Aorta (tissue), 5 donors: ENCODE measurements at regions not wholly inside any gene's neighbourhood (a gene's known extent, or its start where the extent isn't known, plus 50 kb on each side); places are given as distances from the start of the nearest gene placed in this dataset.

Experiments used
- ATAC-seq: fragments of 200-7000 bp; cut with Tn5 transposase; one replicate; pipeline ENCODE4 v1.9.1; 2022; ENCODE audit warnings: moderate library complexity; ENCODE audit not compliant: low FRiP score
- DNase-seq, 2 donors: peaks; one replicate each; pipeline ENCODE4 v3.0.0-alpha.2; 2020
- H3K27ac ChIP-seq, 2 donors: one replicate each; pipeline ENCODE4 v1.5.1; 2013; ENCODE audit warnings: low read length in 2 of 2, mild to moderate bottlenecking in 2 of 2, moderate library complexity in 2 of 2, control low read depth in 1 of 2, inconsistent platforms in 1 of 2, low read depth in 1 of 2
- H3K27me3 ChIP-seq, 2 donors: one replicate each; pipeline ENCODE4 v1.6.1; 2013; ENCODE audit warnings: control low read depth in 1 of 2, low read length in 1 of 2, mild to moderate bottlenecking in 1 of 2, moderate library complexity in 1 of 2; ENCODE audit not compliant: insufficient read depth in 2 of 2, control insufficient read depth in 1 of 2
- H3K36me3 ChIP-seq, 2 donors: one replicate each; pipeline ENCODE4 v1.6.1; 2013; ENCODE audit warnings: control low read depth in 1 of 2, low read length in 1 of 2, mild to moderate bottlenecking in 1 of 2; ENCODE audit not compliant: insufficient read depth in 2 of 2, control insufficient read depth in 1 of 2
- H3K4me1 ChIP-seq, 2 donors: one replicate each; pipeline ENCODE4 v1.6.1; 2013; ENCODE audit warnings: low read length in 2 of 2, control low read depth in 1 of 2, mild to moderate bottlenecking in 1 of 2, moderate library complexity in 1 of 2; ENCODE audit not compliant: insufficient read depth in 2 of 2, control insufficient read depth in 1 of 2
- H3K4me3 ChIP-seq, 2 donors: one replicate each; pipeline ENCODE4 v1.5.1; 2013; ENCODE audit warnings: low read length in 2 of 2, control low read depth in 1 of 2, mild to moderate bottlenecking in 1 of 2
- H3K9me3 ChIP-seq: one replicate; pipeline ENCODE4 v1.6.1; 2013; ENCODE audit warnings: mild to moderate bottlenecking, low read length; ENCODE audit not compliant: control insufficient read depth
- WGBS, 2 donors: extraction: QIAGEN DNeasy Blood & Tissue Kit; methylation state at CpG; one replicate each; pipeline ENCODE4 v1.1.7; 2013; 5-methylcytosine and 5-hydroxymethylcytosine counted together
- intact Hi-C, 2 donors: fragments of 100-400 bp; cut with DNase I; formaldehyde crosslinking; loops; one replicate each; pipeline versions ENCODE4 v1.14.2 to v1.15.0; 2022
- donor health status: healthy with polysubstance abuse.
- donor health status: Bipolar disorder and iron deficiency.
- donor health status: DM: no; HTN: no; CAD: no.
- donor health status: DM: no; HTN: no; CAD: no.
- donor health status: DM: yes; HTN: yes; CAD: no.

GRCh38 chr11:122513328-122513727, 142.2 kb upstream of the UBASH3B start:
- 75 to 85% methylated on average over 2 of the region's 2 CpGs for WGBS, 2 donors
- ATAC-seq (no peak), DNase-seq (no peak)
- H3K9me3 ChIP-seq: no peaks in the 10 kb centered on the region
- H3K27ac ChIP-seq: no peak overlapping the region
- intact Hi-C loops: no loop called here
- no peaks in the 10 kb centered on the region for H3K27me3 ChIP-seq
- no peaks in the 10 kb centered on the region for H3K4me1 ChIP-seq
- no peaks in the 10 kb centered on the region for H3K36me3 ChIP-seq
- no peak overlapping the region for H3K4me3 ChIP-seq

- no peak overlapping the region for H3K27ac ChIP-seq
- no peaks in the 10 kb centered on the region for H3K36me3 ChIP-seq
- DNase-seq (no peak), ATAC-seq (no peak)
- no peaks in the 10 kb centered on the region for H3K9me3 ChIP-seq
- H3K4me3 ChIP-seq: no peak overlapping the region
- intact Hi-C loops: no loop called here
- no peaks in the 10 kb centered on the region for H3K27me3 ChIP-seq
- H3K4me1 ChIP-seq: no peaks in the 10 kb centered on the region
- 91% methylated on average over 2 of the region's 2 CpGs for WGBS, 2 donors
Measured at GRCh38 chr11:122512688-122513087, 142.8 kb upstream of the UBASH3B start.

GRCh38 chr11:122509899-122510298, 145.6 kb upstream of the UBASH3B start:
- no peak overlapping the region for H3K4me3 ChIP-seq
- WGBS, 2 donors: 94 to 95% methylated on average over 15 of the region's 15 CpGs
- DNase-seq: no peak
- no peaks in the 10 kb centered on the region for H3K4me1 ChIP-seq
- H3K9me3 ChIP-seq: no peaks in the 10 kb centered on the region
- H3K27me3 ChIP-seq: no peaks in the 10 kb centered on the region
- H3K27ac ChIP-seq: no peak overlapping the region
- no peak for ATAC-seq
- H3K36me3 ChIP-seq: no peaks in the 10 kb centered on the region
- intact Hi-C loops: loop anchor here (5.0 to 10.0 kb wide), 6 partner anchors 293 to 1185 kb away; no protein-coding TSS in a partner anchor

GRCh38 chr11:122509091-122509490, 146.4 kb upstream of the UBASH3B start:
- no peak for ATAC-seq
- Histone ChIP-seq H3K9me3 (no peaks in the 10 kb centered on the region), H3K4me1 (no peaks in the 10 kb centered on the region), H3K27me3 (no peaks in the 10 kb centered on the region), H3K4me3 (no peak overlapping the region), H3K36me3 (no peaks in the 10 kb centered on the region), H3K27ac (no peak overlapping the region)
- intact Hi-C loops: loop anchor here (5.0 to 10.0 kb wide), 6 partner anchors 292 to 1184 kb away; no protein-coding TSS in a partner anchor
- 92% methylated on average over 4 of the region's 4 CpGs for WGBS, 2 donors
- no peak for DNase-seq

- no peaks in the 10 kb centered on the region for H3K27me3 ChIP-seq
- H3K36me3 ChIP-seq: no peaks in the 10 kb centered on the region
- H3K9me3 ChIP-seq: no peaks in the 10 kb centered on the region
- DNase-seq (peak; percentile 88 to 90), ATAC-seq (peak; percentile 95)
- H3K4me1 ChIP-seq: no peaks in the 10 kb centered on the region
- no peak overlapping the region for H3K27ac ChIP-seq
- H3K4me3 ChIP-seq: no peak overlapping the region
- intact Hi-C loops: loop anchor here (2.0 to 10.0 kb wide), 8 partner anchors 288 to 1181 kb away; no protein-coding TSS in a partner anchor
- 25 to 26% methylated on average over 8 of the region's 8 CpGs for WGBS, 2 donors
Measured at GRCh38 chr11:122505304-122506006, 150.1 kb upstream of the UBASH3B start.

GRCh38 chr11:122494221-122494620, 161.3 kb upstream of the UBASH3B start:
- H3K9me3 ChIP-seq: no peaks in the 10 kb centered on the region
- intact Hi-C loops: loop anchor here (2.0 to 10.0 kb wide), 4 partner anchors 127 to 282 kb away; no protein-coding TSS in a partner anchor
- no peak overlapping the region for H3K4me3 ChIP-seq
- H3K27ac ChIP-seq: peak overlapping the region in 1 of 2 donors; percentile 93
- H3K27me3 ChIP-seq: no peaks in the 10 kb centered on the region
- peak; percentile 88 for ATAC-seq
- H3K4me1 ChIP-seq: peaks cover 0 to 3% of the 10 kb centered on the region in 2 donors
- 2 to 5% methylated on average over 2 of the region's 2 CpGs for WGBS, 2 donors
- peak in 1 of 2 donors; percentile 66 for DNase-seq
- no peaks in the 10 kb centered on the region for H3K36me3 ChIP-seq

- intact Hi-C loops: loop anchor here (5.0 to 10.0 kb wide), 3 partner anchors 124 to 279 kb away; no protein-coding TSS in a partner anchor
- Histone ChIP-seq H3K4me1 (peaks cover 6 to 8% of the 10 kb centered on the region in 2 donors), H3K4me3 (no peak overlapping the region), H3K27me3 (no peaks in the 10 kb centered on the region), H3K9me3 (no peaks in the 10 kb centered on the region), H3K36me3 (no peaks in the 10 kb centered on the region), H3K27ac (peak overlapping the region in 1 of 2 donors; percentile 28)
- DNase-seq (peak in 1 of 2 donors; percentile 50), ATAC-seq (peak; percentile 55)
- WGBS, 2 donors: 1 to 6% methylated on average over 3 of the region's 3 CpGs
Measured at GRCh38 chr11:122491509-122491908, 164.0 kb upstream of the UBASH3B start.

- Histone ChIP-seq H3K4me1 (peaks cover 6 to 8% of the 10 kb centered on the region in 2 donors), H3K9me3 (no peaks in the 10 kb centered on the region), H3K27ac (peak overlapping the region in 1 of 2 donors; percentile 71), H3K27me3 (no peaks in the 10 kb centered on the region), H3K4me3 (no peak overlapping the region), H3K36me3 (no peaks in the 10 kb centered on the region)
- WGBS, 2 donors: 31 to 36% methylated on average over 8 of the region's 8 CpGs
- ATAC-seq: no peak
- intact Hi-C loops: loop anchor here in 1 of 2 donors (5.0 kb wide), 1 partner anchor 47 kb away; no protein-coding TSS in a partner anchor
- no peak for DNase-seq
Measured at GRCh38 chr11:122488892-122489706, 166.4 kb upstream of the UBASH3B start.
